ENCODE measurements at regions not wholly inside any gene's neighbourhood (a gene's known extent, or its start where the extent isn't known, plus 50 kb on each side); places are given as distances from the start of the nearest gene placed in this dataset.

DNA sequence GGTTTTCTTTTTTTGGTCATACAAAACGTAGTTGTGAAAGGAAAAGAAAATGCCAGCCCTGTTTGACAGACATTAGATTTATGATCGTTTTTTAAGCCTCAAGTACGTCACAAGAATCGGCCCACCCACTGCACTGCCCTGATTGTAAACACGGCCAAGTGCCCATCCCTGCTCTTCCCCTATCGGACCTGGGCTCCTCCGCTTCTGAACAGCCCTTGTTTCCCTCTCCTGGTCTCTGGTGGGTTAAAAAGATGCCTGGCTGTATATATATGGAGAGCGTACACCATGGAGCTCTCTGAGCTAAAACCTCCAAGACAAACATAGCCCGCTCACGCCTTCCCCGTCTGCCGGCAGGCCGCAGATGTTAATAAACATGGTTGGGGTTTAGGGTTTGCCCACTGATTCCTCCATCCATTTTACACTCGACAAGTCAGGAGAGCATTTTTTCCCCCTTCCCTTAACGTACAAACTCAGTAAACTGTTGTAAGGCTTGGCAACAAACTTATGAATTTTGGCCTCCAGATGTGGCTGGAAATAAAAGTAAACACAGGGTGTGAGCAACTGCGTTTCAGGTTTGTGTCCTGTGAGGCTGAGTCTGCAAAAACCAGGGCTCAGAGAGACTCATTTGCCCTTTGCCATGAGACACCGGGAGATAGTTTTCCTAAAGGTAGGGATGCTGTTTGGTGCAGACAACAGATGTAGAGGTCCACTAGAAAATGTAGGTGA, 325.9 kb downstream of the SOX9 start (continued):
- TF ChIP-seq HEYL (CRISPR knock-in tag; IDR thresholded peaks at IDR 0.05), result peak; percentile 87; the same call in 1 of the 2 replicates
- TF ChIP-seq, protein P1, sequence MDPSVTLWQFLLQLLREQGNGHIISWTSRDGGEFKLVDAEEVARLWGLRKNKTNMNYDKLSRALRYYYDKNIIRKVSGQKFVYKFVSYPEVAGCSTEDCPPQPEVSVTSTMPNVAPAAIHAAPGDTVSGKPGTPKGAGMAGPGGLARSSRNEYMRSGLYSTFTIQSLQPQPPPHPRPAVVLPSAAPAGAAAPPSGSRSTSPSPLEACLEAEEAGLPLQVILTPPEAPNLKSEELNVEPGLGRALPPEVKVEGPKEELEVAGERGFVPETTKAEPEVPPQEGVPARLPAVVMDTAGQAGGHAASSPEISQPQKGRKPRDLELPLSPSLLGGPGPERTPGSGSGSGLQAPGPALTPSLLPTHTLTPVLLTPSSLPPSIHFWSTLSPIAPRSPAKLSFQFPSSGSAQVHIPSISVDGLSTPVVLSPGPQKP (IDR thresholded peaks at IDR 0.05; ENCODE audit: low read depth, low read length), result no peak
- peak; percentile 65 to 93; a peak in 4 of 5 replicates for TF ChIP-seq JUN (IDR thresholded peaks at IDR 0.05)
- TF ChIP-seq KDM1A (IDR thresholded peaks at IDR 0.05; ENCODE audit: low read depth), result no peak
- TF ChIP-seq JUNB (IDR thresholded peaks at IDR 0.05), result peak; percentile 78
- TF ChIP-seq, protein P2, sequence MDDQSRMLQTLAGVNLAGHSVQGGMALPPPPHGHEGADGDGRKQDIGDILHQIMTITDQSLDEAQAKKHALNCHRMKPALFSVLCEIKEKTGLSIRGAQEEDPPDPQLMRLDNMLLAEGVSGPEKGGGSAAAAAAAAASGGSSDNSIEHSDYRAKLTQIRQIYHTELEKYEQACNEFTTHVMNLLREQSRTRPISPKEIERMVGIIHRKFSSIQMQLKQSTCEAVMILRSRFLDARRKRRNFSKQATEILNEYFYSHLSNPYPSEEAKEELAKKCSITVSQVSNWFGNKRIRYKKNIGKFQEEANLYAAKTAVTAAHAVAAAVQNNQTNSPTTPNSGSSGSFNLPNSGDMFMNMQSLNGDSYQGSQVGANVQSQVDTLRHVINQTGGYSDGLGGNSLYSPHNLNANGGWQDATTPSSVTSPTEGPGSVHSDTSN (IDR thresholded peaks at IDR 0.05), result peak; percentile 78
- no peak for TF ChIP-seq ZSCAN20 (CRISPR knock-in tag; IDR thresholded peaks at IDR 0.05)
- peak; percentile 38 for TF ChIP-seq RARB (CRISPR knock-in tag; IDR thresholded peaks at IDR 0.05)
- TF ChIP-seq HOXB13 (CRISPR knock-in tag; IDR thresholded peaks at IDR 0.05; ENCODE audit: low read depth), result peak; percentile 50; the same call in 1 of the 2 replicates
- TF ChIP-seq FOSB (CRISPR knock-in tag; IDR thresholded peaks at IDR 0.05), result no peak; the same call in 1 of the 2 replicates
- 0 out of 2 replicates have a peak, but pooled peaks have one; percentile 35 for TF ChIP-seq RFX5 (IDR thresholded peaks at IDR 0.05)
- TF ChIP-seq, protein P3, sequence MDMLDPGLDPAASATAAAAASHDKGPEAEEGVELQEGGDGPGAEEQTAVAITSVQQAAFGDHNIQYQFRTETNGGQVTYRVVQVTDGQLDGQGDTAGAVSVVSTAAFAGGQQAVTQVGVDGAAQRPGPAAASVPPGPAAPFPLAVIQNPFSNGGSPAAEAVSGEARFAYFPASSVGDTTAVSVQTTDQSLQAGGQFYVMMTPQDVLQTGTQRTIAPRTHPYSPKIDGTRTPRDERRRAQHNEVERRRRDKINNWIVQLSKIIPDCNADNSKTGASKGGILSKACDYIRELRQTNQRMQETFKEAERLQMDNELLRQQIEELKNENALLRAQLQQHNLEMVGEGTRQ (IDR thresholded peaks at IDR 0.05), result no peak
- TF ChIP-seq POLR2AphosphoS2 (conservative IDR thresholded peaks at IDR 0.05; ENCODE audit: low read length), result no peak
- TF ChIP-seq KDM5A (IDR thresholded peaks at IDR 0.05), result no peak
- no peak for TF ChIP-seq CHD2 (IDR thresholded peaks at IDR 0.05; ENCODE audit: low read length, partially characterized antibody)
- TF ChIP-seq, protein P4, sequence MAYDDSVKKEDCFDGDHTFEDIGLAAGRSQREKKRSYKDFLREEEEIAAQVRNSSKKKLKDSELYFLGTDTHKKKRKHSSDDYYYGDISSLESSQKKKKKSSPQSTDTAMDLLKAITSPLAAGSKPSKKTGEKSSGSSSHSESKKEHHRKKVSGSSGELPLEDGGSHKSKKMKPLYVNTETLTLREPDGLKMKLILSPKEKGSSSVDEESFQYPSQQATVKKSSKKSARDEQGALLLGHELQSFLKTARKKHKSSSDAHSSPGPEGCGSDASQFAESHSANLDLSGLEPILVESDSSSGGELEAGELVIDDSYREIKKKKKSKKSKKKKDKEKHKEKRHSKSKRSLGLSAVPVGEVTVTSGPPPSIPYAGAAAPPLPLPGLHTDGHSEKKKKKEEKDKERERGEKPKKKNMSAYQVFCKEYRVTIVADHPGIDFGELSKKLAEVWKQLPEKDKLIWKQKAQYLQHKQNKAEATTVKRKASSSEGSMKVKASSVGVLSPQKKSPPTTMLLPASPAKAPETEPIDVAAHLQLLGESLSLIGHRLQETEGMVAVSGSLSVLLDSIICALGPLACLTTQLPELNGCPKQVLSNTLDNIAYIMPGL (CRISPR knock-in tag; IDR thresholded peaks at IDR 0.05; ENCODE audit: borderline replicate concordance), result no peak
- peak; percentile 54 for TF ChIP-seq SMC3 (IDR thresholded peaks at IDR 0.05)
- TF ChIP-seq, protein P5, sequence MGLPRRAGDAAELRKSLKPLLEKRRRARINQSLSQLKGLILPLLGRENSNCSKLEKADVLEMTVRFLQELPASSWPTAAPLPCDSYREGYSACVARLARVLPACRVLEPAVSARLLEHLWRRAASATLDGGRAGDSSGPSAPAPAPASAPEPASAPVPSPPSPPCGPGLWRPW (IDR thresholded peaks at IDR 0.05), result 0 out of 2 replicates have a peak, but pooled peaks have one; percentile 49
- peak; percentile 84 for TF ChIP-seq GATA3 (IDR thresholded peaks at IDR 0.05; ENCODE audit: borderline replicate concordance)
- peak; percentile 95 for TF ChIP-seq MAFK (IDR thresholded peaks at IDR 0.05; ENCODE audit: partially characterized antibody)
- no peak for TF ChIP-seq PHF8 (IDR thresholded peaks at IDR 0.05; ENCODE audit: borderline replicate concordance, low read depth)
- TF ChIP-seq ESRRA (IDR thresholded peaks at IDR 0.05; ENCODE audit: borderline replicate concordance, low read length), result no peak
- TF ChIP-seq HOXA7 (CRISPR knock-in tag; IDR thresholded peaks at IDR 0.05), result 0 out of 2 replicates have a peak, but pooled peaks have one; percentile 9
- TF ChIP-seq NR3C1 (IDR thresholded peaks at IDR 0.05), result no peak
